Sciatic nerve (tissue), 2 donors: ENCODE measurements at regions not wholly inside any gene's neighbourhood (a gene's known extent, or its start where the extent isn't known, plus 50 kb on each side); places are given as distances from the start of the nearest gene placed in this dataset.

Source experiments
- ATAC-seq: fragments of 200-7000 bp; cut with Tn5 transposase; one replicate; pipeline ENCODE4 v1.9.1; 2020; ENCODE audit warnings: mild to moderate bottlenecking, moderate library complexity
- DNase-seq: peaks from one replicate; pipeline ENCODE4 v3.0.0-alpha.2; 2020; ENCODE audit warnings: low spot score
- intact Hi-C: fragments of 100-400 bp; cut with DNase I; formaldehyde crosslinking; loops from one replicate; pipeline ENCODE4 v1.14.2; 2022
- donor health status: DM: no; HTN: no; CAD: no.
- donor health status: DM: no; HTN: no; CAD: no.

DNA sequence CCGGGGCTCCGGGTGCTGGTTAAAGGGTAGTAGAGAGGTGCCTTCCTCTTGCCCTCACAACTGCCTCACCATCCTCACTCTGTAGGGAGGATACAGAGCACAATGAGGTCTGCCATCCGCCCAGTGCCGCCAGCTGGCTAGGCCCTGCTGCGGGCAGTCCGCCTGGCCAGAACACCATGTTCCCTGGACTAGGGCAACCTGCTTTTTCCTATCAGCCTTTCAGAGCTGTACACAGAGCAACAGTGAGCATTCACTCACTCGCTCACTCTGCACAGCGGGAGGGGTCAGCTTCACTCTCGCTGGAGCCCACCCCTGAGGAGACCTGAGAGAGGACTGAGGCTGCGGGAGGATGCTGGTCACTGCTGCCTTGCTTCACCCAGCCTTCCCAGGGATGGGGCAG is 218.7 kb upstream of the CHRNA7 start:
- ATAC-seq (peak; percentile 22), DNase-seq (no peak)
- intact Hi-C loops: no loop called here

DNA sequence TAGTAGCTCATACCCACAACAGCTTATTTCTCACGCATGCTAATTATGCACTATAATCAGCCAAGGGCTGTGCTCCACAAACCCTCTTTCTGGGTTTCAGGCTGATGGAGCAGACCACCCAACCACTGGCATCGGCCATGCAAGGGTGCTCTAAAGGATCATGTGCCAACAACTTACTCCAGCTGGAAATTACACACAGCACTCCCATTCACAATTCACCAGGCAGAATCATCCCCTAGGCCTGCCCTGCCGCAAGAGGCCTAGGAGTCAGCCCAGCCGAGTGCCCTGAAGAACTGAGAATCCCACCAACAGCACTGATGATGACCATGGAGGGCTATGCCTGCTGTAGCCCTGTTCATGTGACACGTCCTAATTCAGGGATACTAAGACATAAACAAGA is 216.2 kb upstream of the CHRNA7 start:
- DNase-seq: no peak
- intact Hi-C loops: no loop called here
- ATAC-seq: no peak

DNA sequence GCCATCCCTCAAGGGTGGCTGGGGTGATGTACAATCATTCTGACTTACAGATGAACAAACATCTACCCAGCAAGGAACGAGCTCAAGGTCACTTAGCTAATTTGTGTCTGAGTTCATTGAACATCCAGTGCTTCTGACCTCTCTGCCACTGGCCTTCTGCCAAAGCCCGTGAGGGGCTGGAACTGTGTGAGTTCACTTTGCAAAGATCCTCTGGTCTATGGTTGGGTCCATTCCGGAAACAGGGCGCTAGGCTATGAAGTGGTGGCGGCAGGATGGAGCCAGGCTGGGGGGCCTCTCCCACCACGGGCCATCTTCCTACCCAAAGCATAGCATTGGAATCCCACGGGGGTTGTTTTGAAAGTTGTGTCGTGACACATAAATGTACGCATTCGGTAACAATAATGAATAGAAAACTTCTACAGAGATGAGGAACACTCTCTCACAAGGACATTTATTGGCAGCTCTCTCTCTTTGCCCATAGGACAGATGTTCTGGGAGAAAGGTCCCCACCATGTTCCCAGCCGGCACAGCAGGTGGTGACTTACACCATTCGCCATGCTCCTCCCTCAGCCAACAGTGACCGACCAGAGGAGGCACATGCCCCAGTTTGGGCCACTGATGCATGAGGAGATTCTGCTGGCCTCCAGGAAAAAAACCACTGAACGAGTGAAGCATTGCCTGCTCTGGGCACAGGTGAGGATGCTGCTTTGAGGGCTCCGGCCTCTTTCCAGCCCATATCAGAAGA is 214.7 kb upstream of the CHRNA7 start:
- DNase-seq (no peak), ATAC-seq (no peak)
- intact Hi-C loops: no loop called here

GRCh38 chr15:31822463-31822862 is 207.9 kb upstream of the CHRNA7 start:
- intact Hi-C loops: no loop called here
- ATAC-seq: no peak

GRCh38 chr15:31824024-31824423 is 206.3 kb upstream of the CHRNA7 start:
- ATAC-seq (no peak), DNase-seq (no peak)
- intact Hi-C loops: no loop called here

More at GRCh38 chr15:31822463-31822862, 207.9 kb upstream of the CHRNA7 start:
- DNase-seq: no peak

DNA sequence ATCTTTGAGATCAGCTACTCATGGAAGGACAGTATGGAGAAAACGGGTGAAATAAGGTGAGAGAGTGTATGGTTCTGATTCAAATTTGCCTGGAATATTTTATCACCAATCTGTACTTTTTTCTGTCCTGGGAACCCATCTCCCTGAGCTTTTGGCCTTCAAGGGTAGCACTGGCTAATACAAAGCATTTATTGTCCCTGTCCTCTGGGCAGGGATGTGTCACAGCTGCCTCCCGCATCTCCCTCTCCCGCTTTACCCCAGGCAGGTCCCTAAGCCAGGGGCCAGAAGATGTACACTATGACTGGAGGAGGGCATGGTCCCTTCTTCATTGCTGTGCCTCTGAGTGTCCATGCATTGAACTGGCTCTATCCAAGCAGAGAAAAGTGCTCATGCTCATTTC is 201.7 kb upstream of the CHRNA7 start:
- ATAC-seq (no peak), DNase-seq (no peak)
- intact Hi-C loops: no loop called here

GRCh38 chr15:31830591-31830990 is 199.7 kb upstream of the CHRNA7 start:
- no peak for DNase-seq
- intact Hi-C loops: no loop called here
- ATAC-seq: no peak

GRCh38 chr15:31831596-31831995 is 198.7 kb upstream of the CHRNA7 start:
- ATAC-seq: no peak
- DNase-seq: no peak
- intact Hi-C loops: no loop called here

- ATAC-seq (no peak), DNase-seq (no peak)
- intact Hi-C loops: no loop called here
Measured at GRCh38 chr15:31834654-31835053, 195.7 kb upstream of the CHRNA7 start.

DNA sequence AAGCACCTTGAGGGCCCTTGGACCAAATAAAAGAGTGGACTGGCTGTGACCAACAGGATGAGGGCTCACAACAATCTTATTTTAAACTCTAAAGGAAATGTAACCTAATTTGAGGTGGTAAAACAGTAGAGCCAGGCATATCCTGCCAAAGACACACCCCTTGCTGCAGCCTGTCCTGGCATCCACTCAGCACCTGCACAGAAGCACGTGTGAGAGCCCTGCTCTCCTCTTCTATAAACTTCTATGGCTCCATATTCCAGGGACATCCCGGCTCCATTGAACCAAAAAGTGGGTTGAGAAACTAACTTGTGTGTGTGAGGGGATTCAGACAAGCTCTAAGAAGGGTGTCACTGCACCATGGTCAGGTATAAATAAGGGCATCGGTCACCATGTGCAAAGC is 190.9 kb upstream of the CHRNA7 start:
- no peak for DNase-seq
- no peak for ATAC-seq
- intact Hi-C loops: no loop called here

DNA sequence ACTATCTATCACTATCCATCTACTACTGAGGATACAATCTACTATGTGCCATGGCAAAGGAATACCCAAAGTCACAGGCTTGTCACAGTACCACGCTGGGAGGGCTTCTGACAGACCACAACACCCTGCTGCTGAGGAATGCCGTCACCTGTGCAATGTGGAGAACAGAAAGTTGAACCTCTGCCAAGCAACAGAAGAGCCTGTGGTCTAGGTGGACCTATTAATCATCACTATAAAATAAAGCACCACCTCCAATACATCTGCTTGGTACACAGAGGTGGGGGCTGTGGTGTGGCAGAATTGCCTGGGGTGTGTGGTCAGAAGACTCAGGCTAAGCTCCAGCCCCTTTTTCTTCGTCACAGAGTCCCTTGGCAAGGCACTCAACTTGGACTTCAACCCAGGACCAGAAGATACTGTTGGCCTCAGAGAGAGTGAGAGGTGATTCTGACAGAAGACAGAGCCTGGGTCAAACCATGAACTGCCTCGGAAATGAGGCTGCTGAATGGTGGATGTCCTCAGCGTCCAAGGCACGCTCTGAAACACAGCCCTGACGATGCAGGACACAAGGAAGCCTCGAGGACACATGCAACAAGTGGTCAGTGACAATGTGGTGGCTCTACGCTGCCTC is 189.4 kb upstream of the CHRNA7 start:
- ATAC-seq: no peak
- no peak for DNase-seq
- intact Hi-C loops: no loop called here

- DNase-seq: no peak
- intact Hi-C loops: no loop called here
Measured at GRCh38 chr15:31842532-31843195, 187.7 kb upstream of the CHRNA7 start.

GRCh38 chr15:31843426-31844055 is 186.8 kb upstream of the CHRNA7 start:
- ATAC-seq (no peak), DNase-seq (no peak)
- intact Hi-C loops: no loop called here

More at GRCh38 chr15:31842532-31843195, 187.7 kb upstream of the CHRNA7 start:
- ATAC-seq: no peak

- ATAC-seq: no peak
- intact Hi-C loops: no loop called here
- no peak for DNase-seq
Measured at GRCh38 chr15:31845791-31846190, 184.5 kb upstream of the CHRNA7 start.

DNA sequence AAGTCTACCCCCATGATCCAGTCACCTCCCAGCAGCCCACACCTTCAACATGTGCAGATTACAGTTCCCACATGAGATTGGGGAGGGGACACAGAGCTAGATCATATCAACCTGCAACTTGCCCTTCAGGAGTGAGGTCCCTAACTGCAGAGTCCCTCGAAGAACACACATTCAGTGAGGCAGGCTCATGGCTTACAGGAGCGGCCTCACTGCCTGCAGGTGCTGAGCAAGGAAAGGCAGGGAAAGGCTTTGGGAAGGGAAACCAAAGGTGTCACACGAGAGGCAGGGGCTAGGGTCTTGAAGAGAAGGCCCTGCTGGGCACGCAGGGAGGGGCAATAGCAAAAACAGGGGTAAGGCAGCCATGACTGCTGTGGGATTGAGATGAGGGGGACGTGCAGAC is 182.4 kb upstream of the CHRNA7 start:
- intact Hi-C loops: no loop called here
- DNase-seq (no peak), ATAC-seq (no peak)

DNA sequence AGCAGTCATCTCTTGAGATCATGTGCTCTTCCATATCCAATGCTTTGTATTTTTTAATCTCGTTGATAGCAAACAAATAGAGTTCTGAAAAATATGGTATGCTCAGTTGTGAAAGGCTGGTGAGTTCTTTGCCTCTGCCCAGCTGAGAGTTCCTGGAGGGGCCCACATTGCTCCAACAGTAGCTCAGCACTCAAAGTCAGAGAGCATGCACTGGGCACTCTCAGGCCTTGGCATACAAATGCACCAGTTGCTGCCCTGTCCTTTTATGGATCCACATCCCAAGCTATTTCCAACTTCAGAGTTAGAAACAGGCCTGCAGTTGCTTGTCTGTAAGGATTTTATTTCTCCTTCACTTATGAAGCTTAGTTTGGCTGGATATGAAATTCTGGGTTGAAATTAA is 181.7 kb upstream of the CHRNA7 start:
- DNase-seq (no peak), ATAC-seq (no peak)
- intact Hi-C loops: no loop called here

DNA sequence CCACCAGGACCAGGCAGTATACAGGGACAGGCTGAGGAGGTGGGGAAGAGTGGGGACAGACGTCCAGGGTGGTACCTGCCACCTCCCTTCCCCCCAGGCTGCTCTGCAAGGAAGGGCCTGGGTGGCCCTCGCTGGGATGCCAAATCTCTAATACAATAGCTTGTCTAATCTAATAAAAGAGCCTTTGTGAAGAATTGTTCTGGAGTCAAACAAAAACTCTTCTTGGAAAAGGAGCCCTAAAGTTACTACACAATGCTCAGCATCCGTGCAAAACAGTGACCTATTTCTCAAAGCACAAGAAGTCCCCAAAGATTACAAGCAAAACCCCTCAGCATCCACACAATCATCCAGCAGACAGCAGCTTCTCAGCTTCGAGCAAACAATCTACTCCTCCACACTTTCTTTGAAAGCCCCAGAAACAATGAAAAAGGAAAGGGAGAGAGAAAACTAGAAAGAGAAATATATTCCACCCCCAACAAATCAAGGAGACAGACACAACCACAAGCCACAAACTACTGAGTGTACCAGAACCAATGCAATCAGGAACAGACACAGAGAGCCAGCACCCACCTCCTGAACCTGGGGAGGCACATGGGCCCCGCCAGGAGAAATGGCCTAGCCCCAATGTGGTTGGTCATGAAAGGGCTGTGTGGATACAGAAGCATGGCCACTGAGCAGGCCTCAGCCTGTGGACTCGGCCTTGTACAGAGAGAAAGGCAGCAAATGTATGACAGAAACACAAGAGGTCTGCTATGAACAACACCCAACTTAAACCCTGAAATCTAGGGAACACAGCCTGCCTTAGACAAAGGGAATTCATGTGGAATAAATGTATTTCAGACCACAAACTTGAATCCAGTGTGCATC is 177.1 kb upstream of the CHRNA7 start:
- intact Hi-C loops: no loop called here
- ATAC-seq (no peak), DNase-seq (no peak)

GRCh38 chr15:31856581-31856980 is 173.7 kb upstream of the CHRNA7 start:
- DNase-seq (no peak), ATAC-seq (no peak)
- intact Hi-C loops: no loop called here

DNA sequence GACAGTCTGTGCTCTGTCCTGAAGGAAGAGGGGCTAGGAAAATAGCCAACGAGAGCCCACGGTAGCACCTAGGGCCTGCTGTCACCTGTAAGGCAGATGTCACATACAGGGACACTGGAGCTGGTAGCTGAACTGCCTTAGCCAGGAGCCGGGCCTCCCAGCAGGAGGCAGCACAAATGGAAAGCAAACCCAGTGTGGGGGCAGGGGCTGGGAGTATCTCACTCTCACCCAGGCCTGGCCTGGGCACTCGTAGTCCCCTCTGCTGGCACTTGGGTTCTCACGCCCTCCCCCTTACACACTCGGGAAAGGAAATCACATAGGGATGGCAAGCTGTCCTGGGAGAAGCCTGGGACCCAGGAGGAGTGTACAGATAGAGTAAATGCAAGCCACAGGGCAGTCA is 173.1 kb upstream of the CHRNA7 start:
- ATAC-seq (no peak), DNase-seq (no peak)
- intact Hi-C loops: no loop called here
